HG03025 (cell line): ENCODE measurements at regions not wholly inside any gene's neighbourhood (a gene's known extent, or its start where the extent isn't known, plus 50 kb on each side); places are given as distances from the start of the nearest gene placed in this dataset.

Source experiments
- ATAC-seq: cut with Tn5 transposase; IDR thresholded peaks from one replicate; pipeline ENCODE4 v1.9.1; 2021; ENCODE audit warnings: mild to moderate bottlenecking, moderate library complexity; ENCODE audit not compliant: unreplicated experiment, low FRiP score

DNA sequence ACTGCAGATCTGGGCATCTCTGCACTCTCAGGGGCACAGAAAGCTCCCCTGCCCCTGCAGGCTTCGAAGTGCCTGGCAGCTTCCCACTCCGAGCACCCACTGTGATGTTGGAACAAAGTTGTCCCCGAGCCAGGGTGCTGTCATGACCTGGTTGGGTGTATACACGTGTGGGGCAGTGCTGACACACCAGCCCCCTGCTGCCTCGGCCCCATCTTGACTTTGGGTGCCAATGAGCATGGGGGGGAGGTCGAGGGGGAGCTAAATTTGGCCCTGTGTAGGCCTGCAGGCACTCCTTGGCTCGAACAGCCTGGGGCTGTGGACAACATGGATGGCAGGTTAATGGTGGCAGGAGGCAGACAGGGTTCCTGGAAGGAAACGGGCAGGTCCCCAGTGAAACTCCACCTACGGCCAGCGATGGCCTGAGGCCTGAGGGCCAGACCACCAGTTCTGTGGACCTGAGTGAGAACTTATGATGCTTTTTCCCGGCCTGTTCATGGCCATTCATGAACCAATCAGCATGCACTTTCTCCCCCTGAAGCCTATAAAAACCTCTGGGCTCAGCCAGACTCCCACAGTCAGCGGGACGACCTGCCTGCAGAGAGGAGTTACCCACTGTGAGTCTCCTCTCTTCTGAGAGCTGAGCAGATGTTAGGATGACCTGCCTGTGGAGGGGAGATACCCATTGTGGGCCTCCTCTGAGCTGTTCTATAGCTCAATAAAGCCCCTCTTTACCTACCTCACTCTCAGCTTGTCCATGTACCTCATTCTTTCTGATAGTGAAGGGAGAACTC is 1029.1 kb upstream of the GBE1 start:
- ATAC-seq, result no peak

DNA sequence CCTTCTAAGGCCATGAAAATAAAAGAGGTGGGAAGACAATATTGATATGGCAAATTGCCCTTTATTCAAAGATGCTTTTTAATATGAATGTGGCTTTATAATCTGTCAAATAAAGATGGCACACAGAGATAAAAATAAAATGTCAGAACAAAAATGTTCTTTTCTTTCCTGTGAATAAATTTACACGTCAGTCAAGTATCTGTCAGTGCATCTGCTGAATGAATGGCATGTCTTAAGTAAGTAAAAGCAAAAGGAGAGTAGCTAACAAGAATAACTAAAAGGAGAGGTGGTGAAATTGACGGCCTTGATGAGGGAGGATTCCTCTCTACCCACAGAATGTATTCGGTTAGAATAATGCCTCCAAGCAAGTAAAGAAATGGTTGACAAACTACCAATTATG is 1021.7 kb upstream of the GBE1 start:
- no peak for ATAC-seq

- ATAC-seq, result no peak
Measured at GRCh38 chr3:82773207-82773606, 1011.8 kb upstream of the GBE1 start.

GRCh38 chr3:82764521-82764920 is 1003.1 kb upstream of the GBE1 start:
- ATAC-seq, result no peak

- no peak for ATAC-seq
Measured at GRCh38 chr3:82761858-82762257, 1000.4 kb upstream of the GBE1 start.

DNA sequence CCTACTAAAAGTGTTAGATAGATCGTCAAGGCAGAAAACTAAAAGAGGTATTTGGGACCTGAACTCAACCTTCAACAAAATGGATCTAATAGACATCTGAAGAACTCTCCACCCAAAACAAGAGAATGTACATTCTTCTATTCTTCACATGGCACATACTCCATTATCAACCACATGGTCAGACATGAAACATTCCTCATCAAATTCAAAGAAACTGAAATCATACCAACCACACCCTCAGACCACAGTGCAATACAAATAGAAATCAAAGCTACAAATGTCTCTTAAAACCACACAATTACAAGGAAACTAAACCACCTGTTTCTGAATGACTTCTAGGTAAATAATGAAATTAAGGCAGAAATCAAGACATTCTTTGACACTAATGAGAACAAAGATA is 984.1 kb upstream of the GBE1 start:
- no peak for ATAC-seq

DNA sequence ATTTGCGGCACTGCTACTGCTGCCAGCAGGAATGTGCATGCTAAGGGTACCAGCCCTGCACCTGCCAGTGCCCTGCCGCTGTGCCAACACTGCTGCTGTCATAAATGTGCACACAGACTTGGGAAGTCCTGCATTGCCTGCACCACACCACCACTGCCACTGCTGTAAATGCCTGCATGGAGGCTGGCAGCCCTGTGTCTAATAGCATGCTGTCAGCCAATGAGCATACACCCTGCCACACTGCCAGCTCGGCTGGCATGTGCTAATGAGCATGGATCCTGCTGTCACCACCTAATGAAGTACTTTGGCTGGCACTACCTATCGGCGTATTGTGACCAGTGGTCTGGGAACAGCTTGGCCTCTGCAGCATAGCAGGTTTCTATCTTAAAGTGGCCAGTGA is 981.8 kb upstream of the GBE1 start:
- no peak for ATAC-seq

DNA sequence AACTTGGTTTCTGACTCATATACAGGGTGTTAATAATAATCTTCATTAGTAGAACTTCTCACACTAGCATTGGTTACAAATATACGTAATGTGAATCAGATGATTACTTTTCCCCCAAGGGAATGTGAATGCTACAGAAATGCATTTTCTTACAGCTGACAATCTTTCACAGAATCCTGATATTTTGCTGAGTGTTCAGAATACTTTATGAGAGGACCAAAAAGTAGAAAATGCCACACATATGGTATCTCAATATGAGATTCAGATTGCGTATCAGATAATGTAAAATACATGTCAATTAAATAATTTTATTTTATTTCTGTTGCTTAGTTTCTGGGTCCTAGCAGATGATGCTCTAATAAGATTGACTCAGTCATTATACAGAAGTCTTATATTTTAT is 979.9 kb upstream of the GBE1 start:
- ATAC-seq, result no peak

- ATAC-seq, result no peak
Measured at GRCh38 chr3:82739390-82739789, 977.9 kb upstream of the GBE1 start.

DNA sequence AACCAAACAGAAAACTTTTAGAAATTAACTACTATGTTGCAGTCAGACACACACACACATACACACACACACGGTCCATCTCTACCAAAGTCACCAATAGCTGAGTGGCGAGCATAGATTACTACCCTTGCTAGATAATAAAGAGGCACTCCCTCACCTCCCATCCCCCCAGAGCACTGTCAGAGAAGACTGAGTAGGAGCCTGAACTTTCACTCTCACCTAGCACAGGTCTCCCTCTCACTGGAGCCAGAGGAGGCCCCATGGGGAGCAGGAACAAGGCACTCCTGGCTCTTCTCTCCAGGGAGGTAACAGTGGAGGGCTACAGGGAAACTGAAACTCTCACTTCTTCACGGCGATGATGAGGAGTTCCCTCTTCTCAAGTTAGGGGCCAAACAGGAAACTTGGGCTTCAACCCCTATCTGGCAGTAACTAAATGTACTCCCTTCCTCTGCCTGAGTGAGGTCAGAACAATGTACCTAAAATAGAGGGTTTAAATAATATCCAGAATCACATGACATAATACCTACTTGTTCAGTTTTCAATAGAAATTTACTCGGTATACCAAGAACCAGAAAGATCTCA is 975.3 kb upstream of the GBE1 start:
- ATAC-seq, result no peak

DNA sequence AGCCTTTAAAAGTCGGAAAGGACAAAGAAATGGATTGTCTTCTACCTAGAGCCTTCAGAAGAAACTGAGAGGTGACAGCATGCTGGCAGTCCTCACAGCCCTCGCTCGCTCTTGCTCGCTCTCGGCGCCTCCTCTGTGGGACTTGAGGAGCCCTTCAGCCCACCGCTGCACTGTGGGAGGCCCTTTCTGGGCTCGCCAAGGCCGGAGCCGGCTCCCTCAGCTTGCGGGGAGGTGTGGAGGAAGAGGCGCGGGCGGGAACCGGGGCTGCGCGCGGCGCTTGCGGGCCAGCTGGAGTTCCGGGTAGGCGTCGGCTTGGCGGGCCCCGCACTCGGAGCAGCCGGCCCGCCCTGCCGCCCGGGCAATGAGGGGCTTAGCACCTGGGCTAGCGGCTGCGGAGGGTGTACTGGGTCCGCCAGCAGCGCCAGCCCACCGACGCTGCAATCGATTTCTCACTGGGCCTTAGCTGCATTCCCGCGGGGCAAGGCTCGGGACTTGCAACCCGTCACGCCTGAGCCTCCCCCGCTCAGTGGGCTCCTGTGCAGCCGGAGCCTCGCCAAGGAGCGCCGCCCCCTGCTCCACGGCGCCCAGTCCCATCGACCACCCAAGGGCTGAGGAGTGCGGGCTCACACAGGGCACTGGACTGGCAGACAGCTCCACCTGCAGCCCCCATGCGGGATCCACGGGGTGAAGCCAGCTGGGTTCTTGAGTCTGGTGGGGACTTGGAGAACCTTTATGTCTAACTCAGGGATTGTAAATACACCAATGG is 953.8 kb upstream of the GBE1 start:
- ATAC-seq, result no peak

DNA sequence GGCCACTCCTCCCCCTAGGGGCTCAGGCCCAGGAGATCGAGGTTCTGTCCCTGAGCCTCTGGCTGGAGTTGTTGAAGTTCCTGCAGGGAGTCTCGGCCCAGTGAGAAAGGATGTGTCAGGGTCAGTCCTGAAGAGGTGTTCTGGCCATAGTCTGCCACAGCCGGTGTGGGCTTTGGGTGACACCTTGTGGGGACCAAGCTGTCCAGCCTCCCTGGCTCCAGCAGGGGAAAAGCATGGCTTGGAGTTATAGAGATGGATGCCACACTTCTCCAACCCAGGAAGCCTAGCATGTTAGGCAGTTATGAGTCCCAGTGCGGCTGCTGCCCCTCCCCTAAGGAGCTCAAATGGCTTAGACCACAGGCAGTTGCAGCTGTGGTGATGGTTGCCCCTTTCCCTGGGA is 945.6 kb upstream of the GBE1 start:
- ATAC-seq, result no peak

- ATAC-seq, result no peak
Measured at GRCh38 chr3:82685761-82686160, 924.3 kb upstream of the GBE1 start.

DNA sequence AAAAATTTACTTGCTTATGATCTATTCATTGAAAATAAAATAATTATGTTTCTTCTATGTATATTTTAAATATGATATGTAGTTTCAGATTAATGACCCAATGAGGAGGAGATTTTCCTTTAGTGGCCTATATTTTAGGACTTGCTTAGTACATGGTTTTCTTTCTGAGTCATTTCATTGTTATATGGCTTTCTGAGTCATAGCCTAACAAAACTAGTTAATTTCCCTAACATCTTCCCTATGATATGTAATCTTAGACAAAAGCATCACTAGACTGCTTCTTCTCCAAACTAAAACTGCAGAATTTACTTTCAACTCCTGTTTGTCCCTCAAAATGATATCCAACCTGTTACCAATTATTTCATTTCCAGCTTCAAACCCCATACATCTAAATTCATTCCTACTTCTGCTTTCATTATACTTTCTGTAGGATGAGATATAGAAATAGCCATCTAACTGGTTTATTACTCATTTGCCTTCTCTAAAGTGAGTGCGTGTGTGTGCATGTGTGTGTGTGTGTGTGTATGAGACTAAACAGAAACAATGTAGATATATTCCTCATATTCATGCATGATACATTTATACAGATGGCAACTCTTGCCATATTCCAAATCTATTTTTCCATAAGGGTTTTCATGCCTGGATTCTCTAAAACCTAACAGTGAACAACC is 915.0 kb upstream of the GBE1 start:
- no peak for ATAC-seq

DNA sequence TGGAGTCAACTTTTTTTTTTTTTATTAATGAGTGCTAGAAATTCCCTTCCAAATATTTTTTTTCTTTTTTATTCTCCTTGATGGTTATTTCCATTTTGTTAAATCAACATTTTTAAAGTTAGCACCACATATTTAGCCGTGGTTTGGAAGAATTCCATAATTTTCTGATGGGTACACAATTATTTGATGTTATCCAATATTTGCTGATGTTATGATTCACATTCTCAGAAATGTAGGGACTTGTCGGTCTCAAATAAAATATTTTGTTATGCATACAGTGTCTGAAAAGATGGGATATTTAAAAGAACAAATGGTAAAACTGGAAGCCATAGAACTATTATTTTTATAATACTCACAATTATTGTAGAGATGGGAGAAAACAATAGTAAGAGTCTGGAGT is 911.5 kb upstream of the GBE1 start:
- no peak for ATAC-seq

DNA sequence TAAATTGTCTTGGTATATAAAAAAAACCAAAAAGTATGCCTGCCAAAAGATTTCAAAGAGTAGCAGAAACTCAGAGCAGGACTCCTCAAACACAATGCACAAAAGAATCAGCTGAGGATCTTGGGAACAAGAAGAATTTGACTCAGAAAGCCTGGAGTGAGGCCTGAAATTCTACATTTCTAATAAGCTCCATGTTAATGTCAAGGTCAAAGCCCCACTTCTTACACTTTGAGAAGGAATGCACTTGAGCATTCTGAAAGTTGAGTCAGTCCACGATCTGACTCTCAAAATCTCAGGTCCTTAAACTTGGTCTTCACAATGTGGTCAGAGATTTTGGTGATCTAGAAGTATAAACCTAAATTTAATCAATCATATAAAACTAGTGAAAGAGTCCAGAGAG is 910.0 kb upstream of the GBE1 start:
- ATAC-seq, result no peak

DNA sequence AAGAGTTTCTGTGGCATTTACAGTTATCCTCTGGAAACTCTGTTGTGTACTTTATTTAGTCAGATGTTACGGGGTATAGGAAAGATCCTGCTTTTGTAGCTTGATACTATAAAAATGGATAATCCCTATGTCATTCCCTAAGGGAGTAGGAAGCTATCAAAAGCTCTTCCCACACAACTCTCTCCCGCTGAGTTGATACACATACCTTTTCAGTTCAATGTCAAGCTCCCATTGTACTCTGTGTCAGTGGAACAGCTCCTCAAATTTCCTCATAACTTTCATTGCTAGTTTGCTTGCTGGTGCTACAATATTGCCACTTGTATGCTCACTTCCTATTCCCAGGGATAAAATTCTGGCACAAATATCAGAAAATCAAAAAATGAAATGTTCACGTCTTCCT is 893.3 kb upstream of the GBE1 start:
- no peak for ATAC-seq

- ATAC-seq, result no peak
Measured at GRCh38 chr3:82643948-82644347, 882.5 kb upstream of the GBE1 start.

GRCh38 chr3:82641701-82642100 is 880.3 kb upstream of the GBE1 start:
- ATAC-seq, result no peak

DNA sequence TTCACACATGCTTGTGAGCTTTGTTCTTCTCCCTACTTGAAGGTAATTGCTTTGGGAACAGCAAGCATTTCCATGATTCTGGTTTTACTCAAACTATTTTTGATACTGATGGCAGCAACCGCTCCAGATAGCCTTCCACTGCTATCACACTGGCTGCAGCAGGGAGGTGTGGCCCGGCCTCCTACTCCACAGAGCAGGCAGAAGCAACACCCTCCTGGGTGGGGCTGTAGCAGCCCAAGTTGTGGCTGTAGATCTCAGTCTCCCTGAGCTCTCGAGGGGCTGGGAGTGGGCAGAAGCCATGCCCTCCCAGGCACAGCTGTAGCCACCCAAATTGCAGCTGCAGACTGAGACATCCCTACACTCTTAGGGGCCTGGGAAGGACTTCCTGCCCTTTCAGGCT is 878.8 kb upstream of the GBE1 start:
- no peak for ATAC-seq

DNA sequence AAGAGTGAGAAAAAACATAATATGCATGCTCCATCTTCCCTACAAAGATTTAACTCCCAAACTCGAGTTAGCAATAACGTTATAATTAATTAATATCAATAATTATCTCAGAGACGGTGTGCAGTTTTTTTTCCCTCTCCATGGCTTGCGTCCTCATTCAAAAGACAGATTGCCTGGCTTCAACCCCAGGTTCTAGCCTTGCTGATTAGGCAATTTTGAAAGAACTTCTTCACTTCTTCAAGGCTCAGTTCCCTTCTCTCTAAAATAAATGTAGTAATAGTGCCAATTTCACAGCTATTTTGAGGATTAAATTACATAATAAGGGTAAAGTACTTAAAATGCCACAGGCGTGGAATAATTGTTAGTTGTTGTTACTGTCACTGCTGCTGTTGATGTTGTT is 876.1 kb upstream of the GBE1 start:
- ATAC-seq, result no peak
